SK-N-SH treated with all-trans-retinoic acid at 6 μM for 48 hours (cell line): ENCODE measurements at regions not wholly inside any gene's neighbourhood (a gene's known extent, or its start where the extent isn't known, plus 50 kb on each side); places are given as distances from the start of the nearest gene placed in this dataset.

Experiments
- ATAC-seq: fragments of 200-7000 bp; cut with Tn5 transposase; 3 replicates; pipeline ENCODE4 v1.9.1; 2020; ENCODE audit warnings: mild to moderate bottlenecking, moderate library complexity
- ARNTL ChIP-seq: fragments of 450-650 bp; formaldehyde crosslinking; IDR thresholded peaks from 2 replicates; pipeline ENCODE4 v1.5.0; 2020; ENCODE audit warnings: low read depth, mild to moderate bottlenecking, moderate library complexity, borderline replicate concordance
- CREB5 ChIP-seq: fragments of 250-450 bp; sonication (Bioruptor Pico); IDR thresholded peaks from 2 replicates; pipeline ENCODE4 v1.5.1; 2020; ENCODE audit warnings: low read depth, mild to moderate bottlenecking, moderate library complexity
- CSRNP3 ChIP-seq: fragments of 250-450 bp; sonication (Bioruptor Pico); IDR thresholded peaks from 2 replicates; pipeline ENCODE4 v1.5.1; 2021; ENCODE audit warnings: mild to moderate bottlenecking, moderate library complexity
- ESRRG ChIP-seq: fragments of 250-450 bp; sonication (Bioruptor Pico); IDR thresholded peaks from 2 replicates; pipeline ENCODE4 v1.6.1; 2021; ENCODE audit warnings: mild to moderate bottlenecking
- GLIS3 ChIP-seq: fragments of 250-450 bp; sonication (Bioruptor Pico); IDR thresholded peaks from 2 replicates; pipeline ENCODE4 v1.5.0; 2020; ENCODE audit warnings: mild to moderate bottlenecking, moderate library complexity
- ISL1 ChIP-seq: fragments of 250-450 bp; sonication (Bioruptor Pico); IDR thresholded peaks from 2 replicates; pipeline ENCODE4 v2.1.2; 2022; ENCODE audit warnings: mild to moderate bottlenecking, moderate library complexity
- OSR1 ChIP-seq: fragments of 250-450 bp; sonication (Bioruptor Pico); IDR thresholded peaks from 2 replicates; pipeline ENCODE4 v1.8.0; 2022; ENCODE audit warnings: moderate library complexity, mild to moderate bottlenecking, inconsistent platforms
- PATZ1 ChIP-seq: fragments of 250-450 bp; sonication (Bioruptor Pico); IDR thresholded peaks from 2 replicates; pipeline ENCODE4 v1.8.0; 2020; ENCODE audit warnings: mild to moderate bottlenecking, moderate library complexity, borderline replicate concordance
- PPARA ChIP-seq: fragments of 250-450 bp; sonication (Bioruptor Pico); IDR thresholded peaks from 2 replicates; pipeline ENCODE4 v1.5.0; 2020; ENCODE audit warnings: mild to moderate bottlenecking, borderline replicate concordance
- SNAI2 ChIP-seq: fragments of 250-450 bp; sonication (Bioruptor Pico); IDR thresholded peaks from 2 replicates; pipeline ENCODE4 v1.5.0; 2020; ENCODE audit warnings: mild to moderate bottlenecking, moderate library complexity
- TOX ChIP-seq: fragments of 250-450 bp; sonication (Bioruptor Pico); IDR thresholded peaks from 2 replicates; pipeline ENCODE4 v1.8.0; 2021; ENCODE audit warnings: mild to moderate bottlenecking, moderate library complexity, borderline replicate concordance
- TSHZ2 ChIP-seq: fragments of 250-450 bp; sonication (Bioruptor Pico); IDR thresholded peaks from 2 replicates; pipeline ENCODE4 v1.5.0; 2020; ENCODE audit warnings: mild to moderate bottlenecking, moderate library complexity
- ZC3H10 ChIP-seq: fragments of 250-450 bp; sonication (Bioruptor Pico); IDR thresholded peaks from 2 replicates; pipeline ENCODE4 v1.5.1; 2021; ENCODE audit warnings: mild to moderate bottlenecking, moderate library complexity
- ZFP3 ChIP-seq: fragments of 250-450 bp; sonication (Bioruptor Pico); IDR thresholded peaks from 2 replicates; pipeline ENCODE4 v1.5.0; 2020; ENCODE audit warnings: mild to moderate bottlenecking, moderate library complexity
- ZFP30 ChIP-seq: fragments of 450-650 bp; formaldehyde crosslinking; IDR thresholded peaks from 2 replicates; pipeline ENCODE4 v1.5.0; 2022; ENCODE audit warnings: mild to moderate bottlenecking, moderate library complexity
- ZNF565 ChIP-seq: fragments of 450-650 bp; formaldehyde crosslinking; conservative IDR thresholded peaks from 2 replicates; pipeline ENCODE4 v1.5.0; 2020; ENCODE audit warnings: low read depth, mild to moderate bottlenecking, moderate library complexity
- ZNF70 ChIP-seq: fragments of 450-650 bp; formaldehyde crosslinking; IDR thresholded peaks from 2 replicates; pipeline ENCODE4 v1.5.0; 2020; ENCODE audit warnings: mild to moderate bottlenecking, moderate library complexity
- ZNF8 ChIP-seq: fragments of 450-650 bp; formaldehyde crosslinking; IDR thresholded peaks from 2 replicates; pipeline ENCODE4 v1.5.0; 2020; ENCODE audit warnings: mild to moderate bottlenecking, moderate library complexity

GRCh38 chr1:80272495-80272894 is 1266.0 kb upstream of the ADGRL4 start:
- ATAC-seq = no peak
- no peak for TF ChIP-seq ZNF8 (CRISPR knock-in tag)
- TF ChIP-seq OSR1 (CRISPR knock-in tag) = no peak
- TF ChIP-seq ESRRG (CRISPR knock-in tag) = no peak
- TF ChIP-seq ZFP30 (CRISPR knock-in tag) = no peak
- no peak for TF ChIP-seq GLIS3 (CRISPR knock-in tag)
- no peak for TF ChIP-seq PPARA (CRISPR knock-in tag)
- no peak for TF ChIP-seq TSHZ2 (CRISPR knock-in tag)
- TF ChIP-seq SNAI2 (CRISPR knock-in tag) = no peak
- TF ChIP-seq ARNTL (CRISPR knock-in tag) = no peak
- TF ChIP-seq CREB5 (CRISPR knock-in tag) = no peak
- no peak for TF ChIP-seq TOX (CRISPR knock-in tag)
- TF ChIP-seq ZNF70 (CRISPR knock-in tag) = no peak
- no peak for TF ChIP-seq ZC3H10
- TF ChIP-seq CSRNP3 (CRISPR knock-in tag) = no peak
- TF ChIP-seq ZFP3 (CRISPR knock-in tag) = no peak

GRCh38 chr1:80258659-80259058 is 1252.1 kb upstream of the ADGRL4 start:
- TF ChIP-seq PPARA (CRISPR knock-in tag) (no peak), TSHZ2 (CRISPR knock-in tag) (no peak), PATZ1 (CRISPR knock-in tag) (no peak), ARNTL (CRISPR knock-in tag) (no peak), CREB5 (CRISPR knock-in tag) (no peak), ISL1 (CRISPR knock-in tag) (peak; percentile 17; the same call in 1 of the 2 replicates)
- TF ChIP-seq, all 23 proteins: peak for 1
- no peak; the same call in 2 of the 3 replicates for ATAC-seq

GRCh38 chr1:80251591-80251990 is 1245.1 kb upstream of the ADGRL4 start:
- 0 out of 2 replicates have a peak, but pooled peaks have one; percentile 28 for TF ChIP-seq ZC3H10
- TF ChIP-seq ISL1 (CRISPR knock-in tag) = peak; percentile 80
- TF ChIP-seq ZNF565 = no peak
- TF ChIP-seq TOX (CRISPR knock-in tag) = peak; percentile 91
- TF ChIP-seq ARNTL (CRISPR knock-in tag) = no peak
- no peak for TF ChIP-seq GLIS3 (CRISPR knock-in tag)
- no peak for ATAC-seq
